GM12801 (cell line): ENCODE measurements at regions not wholly inside any gene's neighbourhood (a gene's known extent, or its start where the extent isn't known, plus 50 kb on each side); places are given as distances from the start of the nearest gene placed in this dataset.

Experiments
- TF ChIP-seq, protein P1 (sequence below): IDR thresholded peaks from one replicate; pipeline ENCODE4 v1.5.1; 2011; ENCODE audit warnings: control low read depth; ENCODE audit not compliant: insufficient read length; ENCODE audit errors: extremely low read depth

DNA sequence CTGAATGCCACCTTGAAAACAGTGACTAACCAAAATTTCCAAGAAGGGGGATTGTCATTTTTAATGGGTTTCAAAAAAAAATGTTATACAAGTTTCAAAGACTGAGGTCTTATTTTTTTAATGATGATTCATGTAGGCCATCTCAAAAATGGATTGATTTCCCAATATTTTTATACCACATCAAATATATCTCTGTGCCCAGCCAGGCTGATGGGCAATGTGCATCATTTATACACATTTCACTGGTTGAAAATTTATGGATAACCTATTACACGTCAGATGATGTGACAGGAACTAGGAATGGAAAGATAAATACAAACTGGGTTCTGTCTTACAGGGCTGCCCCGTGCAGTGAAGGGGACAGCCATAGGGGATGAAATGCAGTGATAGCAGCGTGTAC is 112.7 kb upstream of the TMPO start:
- TF ChIP-seq, protein P1, sequence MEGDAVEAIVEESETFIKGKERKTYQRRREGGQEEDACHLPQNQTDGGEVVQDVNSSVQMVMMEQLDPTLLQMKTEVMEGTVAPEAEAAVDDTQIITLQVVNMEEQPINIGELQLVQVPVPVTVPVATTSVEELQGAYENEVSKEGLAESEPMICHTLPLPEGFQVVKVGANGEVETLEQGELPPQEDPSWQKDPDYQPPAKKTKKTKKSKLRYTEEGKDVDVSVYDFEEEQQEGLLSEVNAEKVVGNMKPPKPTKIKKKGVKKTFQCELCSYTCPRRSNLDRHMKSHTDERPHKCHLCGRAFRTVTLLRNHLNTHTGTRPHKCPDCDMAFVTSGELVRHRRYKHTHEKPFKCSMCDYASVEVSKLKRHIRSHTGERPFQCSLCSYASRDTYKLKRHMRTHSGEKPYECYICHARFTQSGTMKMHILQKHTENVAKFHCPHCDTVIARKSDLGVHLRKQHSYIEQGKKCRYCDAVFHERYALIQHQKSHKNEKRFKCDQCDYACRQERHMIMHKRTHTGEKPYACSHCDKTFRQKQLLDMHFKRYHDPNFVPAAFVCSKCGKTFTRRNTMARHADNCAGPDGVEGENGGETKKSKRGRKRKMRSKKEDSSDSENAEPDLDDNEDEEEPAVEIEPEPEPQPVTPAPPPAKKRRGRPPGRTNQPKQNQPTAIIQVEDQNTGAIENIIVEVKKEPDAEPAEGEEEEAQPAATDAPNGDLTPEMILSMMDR, result no peak

DNA sequence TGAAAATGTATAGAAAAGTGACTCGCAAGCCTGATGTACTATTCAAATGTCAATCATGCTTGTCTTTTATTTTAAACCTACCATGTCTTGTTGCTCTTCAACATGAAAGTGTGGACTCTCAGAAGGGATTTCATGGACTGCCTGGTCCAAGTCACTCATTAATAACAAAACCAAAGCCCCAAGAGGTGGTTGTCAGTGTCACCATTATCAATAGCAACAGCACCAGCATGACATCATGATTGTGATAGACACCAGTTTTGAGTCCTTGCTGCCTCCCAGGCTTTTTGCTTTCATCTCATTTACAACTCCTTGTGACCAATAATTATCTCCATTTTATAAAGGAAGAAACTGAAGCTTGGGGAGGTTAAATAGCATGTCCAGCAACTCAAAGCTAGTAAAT is 112.0 kb upstream of the TMPO start:
- TF ChIP-seq, protein P1, result no peak

DNA sequence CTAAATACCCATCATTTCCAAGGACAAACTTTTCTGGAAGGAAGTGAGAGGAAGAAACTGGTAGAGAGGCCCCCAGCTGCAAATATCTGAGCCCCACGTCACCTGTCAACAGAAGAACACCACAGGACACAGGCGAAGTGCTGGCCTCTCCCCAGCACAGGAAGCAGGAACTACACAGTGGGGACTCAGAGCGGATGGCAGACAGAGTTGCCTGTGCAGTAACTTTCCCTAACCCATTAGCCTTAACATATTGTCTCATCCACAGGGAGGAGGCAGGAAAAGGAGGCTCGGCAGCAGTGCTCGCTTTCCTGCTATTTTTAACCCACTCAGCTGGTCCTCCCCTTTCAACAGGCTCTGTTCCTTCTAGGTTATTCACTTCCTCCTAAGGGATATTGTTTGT is 111.5 kb upstream of the TMPO start:
- TF ChIP-seq, protein P1, result no peak

DNA sequence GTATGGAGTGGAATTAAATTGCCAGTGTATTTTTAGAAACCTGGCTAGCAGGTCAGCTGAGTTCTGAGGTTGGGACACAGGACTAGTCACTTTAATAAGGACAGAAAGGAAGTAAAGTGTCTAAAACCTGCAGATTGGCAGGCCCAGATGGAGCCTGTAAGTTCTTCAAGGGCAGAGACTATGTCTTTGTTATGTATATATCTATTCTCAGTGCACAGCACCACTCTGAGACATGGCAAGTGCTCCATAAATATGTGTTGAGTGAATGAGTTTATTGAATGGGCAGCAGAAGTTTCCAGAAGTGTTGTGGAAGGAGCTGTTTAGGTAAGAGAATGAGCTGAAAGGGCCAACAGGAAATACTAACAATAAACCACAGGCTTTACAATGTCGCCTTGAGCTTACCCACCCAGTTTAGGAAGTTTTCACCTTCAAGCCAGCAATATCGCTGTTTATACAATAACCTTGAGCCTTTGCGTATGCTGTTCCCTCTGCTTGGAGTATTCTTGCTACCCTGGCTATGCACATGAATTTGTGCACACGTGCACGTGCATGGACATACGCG is 109.5 kb upstream of the TMPO start:
- TF ChIP-seq, protein P1, result no peak

DNA sequence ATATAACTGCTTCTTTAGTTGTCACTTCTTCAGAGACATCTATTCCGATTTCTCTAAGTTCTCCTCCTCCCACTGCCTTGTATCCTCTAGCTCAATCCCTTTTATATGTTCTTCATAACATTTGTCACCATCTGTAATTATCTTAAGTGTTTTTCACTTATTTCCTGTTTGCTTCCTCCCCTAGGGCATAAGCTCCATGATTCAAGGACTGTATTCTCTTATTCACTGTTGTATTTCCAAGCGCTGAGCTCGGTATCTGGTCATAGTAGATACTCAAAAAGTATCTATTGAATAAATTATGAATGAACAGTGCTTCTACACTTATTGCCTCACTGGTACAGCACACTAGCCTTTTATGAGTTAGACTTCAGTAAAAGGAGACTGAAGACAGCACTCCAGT is 109.0 kb upstream of the TMPO start:
- TF ChIP-seq, protein P1, result no peak

DNA sequence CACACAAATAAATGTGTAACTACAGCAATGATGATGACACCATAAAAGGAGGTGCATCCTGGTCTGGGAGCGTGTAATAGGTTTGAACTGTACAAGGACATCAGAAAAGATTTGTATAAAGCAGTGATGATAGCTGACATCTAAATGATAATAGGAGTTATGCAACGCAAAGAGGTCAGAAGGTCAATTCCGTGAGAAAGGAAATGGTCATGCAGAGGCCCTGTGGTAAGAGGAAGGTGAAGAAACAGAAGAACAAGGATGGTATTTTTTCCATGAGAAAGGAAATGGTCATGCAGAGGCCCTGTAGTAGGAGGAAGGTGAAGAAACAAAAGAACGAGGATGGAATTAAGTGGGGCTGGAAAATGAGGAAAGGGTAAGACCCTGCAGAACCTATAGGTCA is 106.7 kb upstream of the TMPO start:
- TF ChIP-seq, protein P1, result no peak

DNA sequence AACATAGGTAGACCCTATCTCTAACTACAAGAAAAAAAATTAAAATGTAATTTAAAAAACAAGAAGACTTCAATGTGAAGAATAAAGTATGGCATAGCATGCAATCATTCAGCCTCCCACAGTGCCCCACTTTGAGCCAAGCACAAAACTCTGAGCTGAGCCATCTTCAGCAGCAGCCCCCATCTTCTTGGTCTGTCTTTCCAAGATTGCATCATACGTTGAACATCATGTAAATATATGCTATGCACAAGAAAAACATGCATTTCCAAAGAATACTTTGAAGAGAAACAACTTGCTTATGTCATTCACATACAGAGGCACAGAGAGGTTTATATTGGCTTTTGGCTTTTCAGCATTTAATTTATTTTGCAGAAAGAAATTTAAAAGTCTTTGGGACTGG is 105.8 kb upstream of the TMPO start:
- TF ChIP-seq, protein P1, result no peak
